HG02840 (cell line): ENCODE measurements at regions not wholly inside any gene's neighbourhood (a gene's known extent, or its start where the extent isn't known, plus 50 kb on each side); places are given as distances from the start of the nearest gene placed in this dataset.
A peak's percentile ranks its signal among the peaks of the same experiment; 100 is the strongest.

ENCODE experiments used
- ATAC-seq: cut with Tn5 transposase; IDR thresholded peaks from one replicate; pipeline ENCODE4 v1.9.1; 2021; ENCODE audit warnings: mild to moderate bottlenecking, moderate library complexity, moderate number of reproducible peaks; ENCODE audit not compliant: unreplicated experiment, low FRiP score

DNA sequence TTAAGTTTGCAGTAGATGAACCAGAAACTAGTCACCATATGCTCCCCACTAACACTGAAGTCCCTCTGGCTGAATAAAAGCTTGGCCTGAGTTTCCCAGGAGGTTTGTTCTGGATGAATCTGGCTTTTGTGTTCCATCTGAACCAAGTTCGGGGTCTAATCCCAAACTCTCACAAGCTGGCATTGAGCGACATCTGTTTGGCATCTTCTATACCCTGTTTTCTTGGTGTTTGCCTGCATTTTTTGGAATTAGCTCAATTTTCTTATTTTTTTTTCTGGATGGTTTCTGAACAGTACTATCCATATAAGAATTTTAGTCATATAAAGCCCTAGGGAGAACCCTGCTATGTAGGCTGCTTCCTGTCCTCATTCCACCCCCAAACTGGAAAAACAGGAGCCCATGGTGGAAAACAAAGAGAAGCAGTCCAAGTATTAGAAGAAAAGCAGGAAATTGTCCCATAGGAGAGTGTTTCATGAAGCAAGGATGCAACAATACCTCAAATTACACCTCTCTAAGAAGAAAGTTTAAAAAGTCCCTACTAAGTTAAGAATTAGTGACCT is 737.1 kb downstream of the DHX35 start:
- ATAC-seq, result no peak

DNA sequence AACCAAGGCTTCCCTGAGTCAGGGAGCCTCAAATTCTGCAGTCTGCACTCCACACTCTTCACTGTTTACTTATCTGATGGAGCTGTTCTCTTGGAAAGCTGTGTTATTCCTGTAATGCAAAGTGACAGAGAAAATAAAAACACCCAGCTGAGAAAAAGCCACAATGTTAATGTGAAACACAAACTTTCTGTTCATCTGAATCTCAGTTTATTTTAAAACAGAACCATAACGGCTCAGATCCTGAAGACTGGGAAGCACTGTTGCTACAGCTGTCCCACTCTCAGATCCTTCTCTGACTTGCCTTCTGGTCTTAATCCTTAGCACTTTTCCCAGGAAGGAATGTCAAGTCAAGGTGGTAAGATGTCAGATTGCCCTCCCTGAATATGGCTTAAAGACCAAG is 736.6 kb downstream of the DHX35 start:
- no peak for ATAC-seq

DNA sequence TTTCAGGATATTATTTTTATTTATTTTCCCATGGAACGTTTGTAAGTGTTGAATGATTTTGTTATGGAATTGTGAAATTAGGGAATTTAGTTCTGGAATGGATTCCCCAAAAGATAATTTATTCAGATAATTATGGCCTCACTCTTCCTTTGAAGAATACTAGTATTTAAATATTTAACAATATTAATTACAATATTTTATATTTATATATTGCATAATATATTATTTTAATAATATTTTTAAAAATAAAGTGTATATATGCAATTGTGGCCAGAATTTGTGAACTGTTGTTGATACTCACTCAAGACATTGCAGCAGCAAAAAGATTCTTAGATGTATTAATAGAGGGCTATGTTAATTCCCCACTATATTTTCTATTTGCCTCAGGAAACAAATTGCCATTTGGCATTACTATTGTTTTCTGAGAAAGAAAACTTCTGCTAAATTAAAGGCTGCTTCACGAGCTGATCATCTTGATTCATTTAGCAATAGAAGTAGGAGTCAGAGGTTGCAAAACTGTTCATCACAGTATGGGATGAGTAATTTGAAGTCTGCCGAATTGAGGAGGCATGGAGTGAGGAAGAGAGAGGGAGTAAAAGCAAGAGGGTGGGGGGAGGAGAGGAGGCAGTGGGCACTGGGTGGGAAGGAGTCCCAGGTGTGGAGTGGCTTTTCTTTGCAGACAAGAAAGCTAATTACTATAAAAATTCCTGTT is 729.2 kb downstream of the DHX35 start:
- no peak for ATAC-seq

DNA sequence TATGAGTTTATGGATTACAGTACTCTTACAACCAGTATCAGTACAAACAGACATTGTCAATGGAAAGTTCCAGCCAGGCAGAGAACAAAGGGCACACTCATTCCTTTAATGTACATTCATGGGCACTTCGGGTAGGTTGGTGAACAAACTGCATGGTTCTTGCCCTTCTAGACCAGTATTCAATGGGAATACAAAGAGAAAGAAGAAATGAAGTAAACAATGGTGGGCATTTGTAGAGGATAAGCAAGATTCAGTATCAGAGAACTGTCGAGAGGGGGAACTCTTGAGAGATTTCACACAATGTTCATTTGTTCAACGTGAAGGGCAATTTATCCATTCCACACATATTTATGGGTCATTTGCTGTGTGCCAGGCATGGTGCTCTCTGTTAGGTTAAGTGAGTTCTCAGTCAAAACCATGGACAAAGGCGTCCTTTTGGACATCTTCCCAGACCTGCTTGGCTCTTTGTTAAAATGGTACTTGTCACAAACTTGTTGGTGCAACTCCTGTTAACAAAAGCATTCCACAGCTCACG is 714.8 kb downstream of the DHX35 start:
- ATAC-seq, result no peak

DNA sequence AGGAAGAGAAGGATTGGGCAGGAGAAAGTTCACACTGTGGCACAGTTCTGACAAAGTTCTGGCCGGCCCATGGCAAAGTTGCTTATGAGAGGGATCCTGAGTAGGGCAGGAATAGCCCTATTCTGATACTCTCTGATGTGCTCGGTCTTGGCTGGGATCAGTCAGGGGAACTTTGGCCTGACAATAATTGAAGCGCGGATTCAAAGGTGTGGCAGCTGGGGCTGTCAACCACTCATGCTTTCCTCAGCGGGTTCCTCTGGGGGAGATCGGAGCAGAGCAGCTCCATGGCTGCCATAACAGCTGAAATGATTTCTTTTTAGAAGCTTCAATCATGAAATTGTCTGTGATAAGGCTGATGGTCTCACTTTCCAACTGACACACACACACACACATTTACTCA is 714.1 kb downstream of the DHX35 start:
- ATAC-seq, result no peak

DNA sequence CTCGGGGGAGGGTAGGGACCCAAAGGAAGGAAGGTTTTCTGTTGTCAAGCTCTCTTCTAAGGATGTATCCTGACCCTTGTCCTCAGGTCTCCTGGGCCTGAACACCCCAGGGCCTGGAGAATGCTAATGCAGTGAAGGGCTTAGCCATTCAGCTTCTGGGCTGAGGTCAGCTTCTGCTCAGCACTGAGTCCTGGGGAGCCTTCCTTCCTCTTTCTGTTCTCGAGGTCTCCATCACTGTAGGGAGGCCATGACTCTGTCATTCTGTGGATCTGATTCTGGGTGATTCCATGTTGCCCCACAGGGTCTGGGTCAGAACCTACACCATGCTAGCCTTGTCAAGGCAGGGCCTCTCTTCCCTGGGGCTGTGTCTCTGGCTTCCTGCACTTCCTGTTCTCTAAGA is 712.7 kb downstream of the DHX35 start:
- no peak for ATAC-seq

DNA sequence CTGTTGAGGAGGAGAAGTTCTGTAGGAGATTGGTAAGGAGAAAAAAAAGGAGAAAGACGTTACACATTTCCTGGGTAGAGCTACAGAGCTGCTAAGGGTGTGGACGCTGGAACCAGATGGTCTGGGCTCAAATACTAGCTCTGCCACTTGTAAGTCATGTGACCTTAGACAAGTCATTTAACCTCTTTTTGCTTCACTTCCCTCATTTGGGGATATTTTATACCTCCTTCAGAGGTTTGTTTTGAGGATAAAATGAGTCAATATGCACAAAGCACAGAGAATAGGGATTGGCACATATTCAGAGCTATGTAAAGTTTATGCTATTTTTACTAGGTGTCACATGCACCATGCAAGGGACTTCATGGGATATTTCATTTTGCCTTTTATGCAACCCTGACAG is 708.8 kb downstream of the DHX35 start:
- ATAC-seq, result peak; percentile 53

DNA sequence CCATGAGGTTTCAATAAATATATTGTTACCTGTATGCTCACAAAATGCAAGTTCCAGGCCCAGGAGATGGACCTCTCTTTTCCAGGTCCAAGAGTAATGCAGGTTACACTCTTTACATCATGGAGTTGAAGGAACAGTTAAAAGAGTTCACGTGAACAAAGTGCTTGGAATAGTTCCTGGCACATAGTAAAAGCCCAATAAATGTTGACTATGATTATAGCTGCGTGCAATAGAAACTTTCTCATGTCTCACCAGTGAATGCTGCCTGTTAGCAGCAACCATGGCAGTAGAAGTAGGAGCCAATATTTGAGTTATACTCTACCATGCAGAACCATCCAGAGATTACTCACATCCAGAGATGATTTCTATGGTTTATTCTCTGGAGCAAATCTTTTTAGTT is 707.5 kb downstream of the DHX35 start:
- ATAC-seq, result no peak

DNA sequence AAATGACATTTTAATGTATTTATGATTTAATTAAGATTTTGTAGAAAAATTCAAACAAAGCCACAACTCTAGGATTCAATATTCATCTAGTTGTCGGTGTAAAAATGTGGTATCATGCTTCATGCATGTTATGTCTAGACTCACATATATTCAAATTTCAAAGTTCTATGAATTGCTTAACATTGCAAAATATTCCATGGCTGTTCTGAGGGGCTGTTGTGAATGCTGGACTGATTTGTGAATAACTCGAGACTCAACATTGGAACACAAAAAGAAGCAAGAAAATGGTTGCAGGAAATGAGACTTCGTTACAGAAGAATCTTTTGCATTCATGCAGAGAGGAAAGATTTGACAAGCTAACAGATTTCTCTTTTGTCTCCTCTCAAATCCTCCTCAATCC is 705.9 kb downstream of the DHX35 start:
- ATAC-seq, result no peak

DNA sequence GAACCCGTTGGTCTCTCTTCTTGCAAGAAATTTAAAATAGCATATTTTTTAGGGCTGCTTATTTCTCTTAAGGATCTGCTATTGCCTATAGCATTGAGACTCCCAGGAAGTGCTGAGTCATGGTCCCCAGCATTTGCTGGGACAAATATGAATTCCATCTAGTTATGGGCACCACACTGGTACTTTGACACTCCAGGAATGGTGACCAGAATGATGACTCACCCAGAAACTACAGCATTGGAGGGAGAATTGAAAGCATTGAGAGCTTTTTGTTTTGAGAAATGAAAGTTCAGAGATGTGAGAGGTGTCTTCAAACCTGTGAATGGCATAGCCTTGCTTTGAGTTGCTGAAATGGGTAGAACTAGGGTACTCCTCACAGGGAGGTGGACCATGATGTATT is 699.7 kb downstream of the DHX35 start:
- ATAC-seq, result no peak

DNA sequence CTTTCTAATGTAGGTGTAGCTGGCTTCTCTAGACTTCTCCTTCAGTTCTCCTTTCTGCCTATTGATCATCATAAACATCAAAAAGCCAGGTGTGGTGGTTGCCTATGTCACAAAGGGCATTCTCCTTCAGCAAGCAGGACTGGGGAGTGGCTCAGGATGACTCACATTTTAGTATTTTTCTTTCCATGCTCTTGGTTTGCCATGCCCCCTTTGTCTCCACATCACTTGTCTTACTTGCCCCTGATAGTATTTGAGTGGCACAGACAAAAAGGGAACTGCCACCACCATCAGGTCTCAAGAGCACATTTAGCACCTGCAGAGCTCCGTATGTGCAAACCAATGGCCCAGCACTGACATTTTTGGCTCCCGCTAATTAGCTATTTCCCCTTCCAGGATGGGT is 698.8 kb downstream of the DHX35 start:
- no peak for ATAC-seq

DNA sequence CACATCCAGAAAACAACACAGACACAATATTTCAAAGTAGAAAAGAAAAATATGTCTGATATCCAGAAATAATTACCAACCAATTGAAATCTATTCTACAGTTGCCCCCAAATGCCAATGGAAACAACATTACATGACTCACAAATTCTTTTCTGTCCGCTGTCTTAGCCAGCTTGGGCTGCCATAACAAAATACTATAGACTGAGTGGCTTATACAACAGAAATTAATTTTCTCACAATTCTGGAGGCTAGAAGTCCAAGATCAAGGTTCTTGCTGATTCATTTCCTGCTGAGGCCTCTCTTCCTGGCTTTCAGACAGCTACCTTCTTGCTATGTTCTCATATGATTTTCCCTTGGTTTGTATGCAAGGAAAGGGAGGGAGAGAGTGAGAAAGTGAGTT is 698.1 kb downstream of the DHX35 start:
- no peak for ATAC-seq

DNA sequence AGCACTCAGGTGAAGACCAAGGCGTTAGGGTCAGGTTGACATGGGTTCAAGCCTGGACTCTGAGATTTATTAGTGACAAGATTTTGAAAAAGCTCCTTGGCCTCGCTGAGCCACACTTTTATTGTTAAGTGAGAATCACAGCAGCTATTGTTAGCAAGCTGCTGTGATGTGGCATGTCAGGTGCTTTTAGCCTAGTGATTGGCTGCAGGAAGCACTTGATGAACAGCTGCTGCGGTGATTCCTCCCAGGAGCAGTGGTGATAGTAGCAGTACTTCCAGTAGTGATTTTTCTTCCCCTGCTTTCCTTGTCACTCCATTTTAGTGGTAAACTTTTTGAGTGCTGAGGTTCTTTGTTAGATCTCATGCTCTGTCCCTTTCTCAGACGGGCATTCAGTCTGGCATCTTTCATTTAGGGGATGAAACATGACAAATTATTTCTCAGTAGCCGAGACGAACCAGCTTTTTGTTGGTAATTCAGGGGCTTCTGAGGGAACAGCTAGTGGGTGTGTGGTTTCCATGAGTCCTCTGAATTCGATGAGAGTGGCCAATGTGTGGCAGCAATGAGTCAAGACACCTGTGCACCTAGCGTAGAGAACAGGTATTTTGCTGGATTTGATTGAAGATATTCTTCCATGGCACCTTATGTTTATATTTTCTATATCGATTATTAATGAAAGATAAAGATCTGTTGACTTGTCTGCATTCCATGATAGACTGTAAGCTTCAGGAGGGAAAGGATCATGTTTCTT is 696.7 kb downstream of the DHX35 start:
- no peak for ATAC-seq

DNA sequence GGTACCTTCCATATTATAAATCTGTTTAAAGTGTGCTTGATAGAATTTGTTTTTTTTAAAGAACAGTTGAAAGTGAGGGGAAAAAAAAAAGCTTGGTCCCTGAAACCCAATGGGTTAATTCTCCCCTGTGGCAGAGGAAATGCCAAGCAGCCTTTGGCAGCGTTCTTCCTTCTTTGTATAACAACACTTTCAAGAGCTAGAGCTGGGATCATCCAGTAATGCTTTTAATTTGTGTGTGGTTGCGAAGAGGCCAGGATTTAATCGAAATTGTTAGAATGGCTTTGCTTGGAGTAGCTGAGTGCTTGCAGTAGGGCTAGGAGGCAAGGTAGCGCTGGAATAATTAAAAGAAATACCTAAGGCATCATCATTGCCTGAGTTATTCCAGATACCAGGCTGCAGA is 692.0 kb downstream of the DHX35 start:
- ATAC-seq, result no peak

DNA sequence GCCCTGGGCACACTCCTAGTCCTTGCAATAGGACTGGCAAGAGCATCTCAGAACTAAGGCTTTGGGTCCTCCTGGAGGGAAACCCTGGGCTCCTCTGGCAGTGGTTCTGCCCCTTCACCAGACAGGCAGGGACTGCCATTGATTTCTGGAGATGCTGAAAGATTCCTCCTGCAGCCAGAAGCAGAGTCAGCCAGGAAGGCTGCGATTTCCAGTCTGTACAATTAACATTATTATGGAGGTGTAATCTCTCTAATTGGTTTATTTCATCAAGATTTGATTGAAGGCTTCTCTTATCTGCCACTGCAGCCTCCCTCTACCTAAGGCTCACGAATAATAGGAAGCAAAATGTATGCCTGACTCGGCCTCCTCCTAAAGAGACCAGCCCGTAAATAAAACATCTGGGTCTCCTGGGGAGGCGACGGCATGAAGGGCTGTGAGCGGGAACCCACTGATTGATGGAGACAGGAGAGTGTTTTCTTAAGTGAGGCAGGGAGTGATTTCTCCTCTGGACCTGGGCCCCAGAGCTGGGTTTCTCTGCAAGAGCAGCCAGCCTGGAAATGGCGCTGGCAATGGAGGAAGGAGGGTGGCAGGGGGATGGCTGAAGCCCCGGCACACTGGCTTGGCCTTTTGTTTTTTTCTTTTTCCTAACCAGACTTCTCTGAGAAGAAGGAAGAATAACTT is 689.6 kb downstream of the DHX35 start:
- no peak for ATAC-seq

DNA sequence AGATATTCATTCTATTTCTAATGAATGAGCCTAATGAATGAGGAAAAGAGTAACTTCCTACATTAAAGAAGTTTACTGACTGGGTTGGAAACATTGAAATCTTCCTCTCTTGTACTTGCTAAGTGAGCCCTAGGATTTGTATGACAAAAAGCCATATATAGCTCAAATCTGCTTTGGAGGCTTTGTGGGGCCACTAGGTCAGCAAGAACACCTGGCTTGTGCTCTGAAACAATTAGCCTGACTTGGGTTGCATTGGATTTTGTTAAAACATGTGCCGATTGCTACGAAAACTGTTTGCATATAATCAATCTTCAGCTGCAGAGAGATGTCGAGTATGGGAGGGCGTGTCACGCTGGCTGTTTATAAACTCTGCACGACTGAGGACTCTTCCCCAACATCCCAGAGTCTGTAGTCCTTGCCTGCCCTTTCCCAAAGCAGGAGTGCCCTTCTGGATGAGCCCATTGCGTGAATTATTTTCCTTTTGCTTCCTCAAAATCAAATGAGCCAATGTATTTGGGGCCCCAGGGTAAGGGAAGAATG is 684.8 kb downstream of the DHX35 start:
- no peak for ATAC-seq

DNA sequence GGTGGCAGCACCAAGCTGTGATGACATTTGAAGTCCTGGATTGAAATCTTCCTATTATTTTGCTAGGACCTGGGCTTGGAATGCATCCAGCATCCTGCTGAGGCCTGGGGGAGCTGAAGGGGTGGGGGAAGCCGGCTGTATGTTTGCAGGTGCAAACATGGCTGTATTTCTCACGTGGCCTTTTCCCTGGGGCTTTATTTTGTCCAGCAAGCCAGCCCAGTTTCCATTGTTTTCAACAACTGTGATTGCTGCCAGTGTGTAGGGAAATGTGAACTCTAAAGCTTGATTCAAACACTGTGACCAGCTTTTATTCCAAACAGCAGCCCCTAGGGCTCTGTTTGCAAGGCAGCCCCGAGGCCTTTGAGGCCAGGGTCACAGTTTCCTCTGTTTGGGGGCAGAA is 683.0 kb downstream of the DHX35 start:
- ATAC-seq, result no peak

DNA sequence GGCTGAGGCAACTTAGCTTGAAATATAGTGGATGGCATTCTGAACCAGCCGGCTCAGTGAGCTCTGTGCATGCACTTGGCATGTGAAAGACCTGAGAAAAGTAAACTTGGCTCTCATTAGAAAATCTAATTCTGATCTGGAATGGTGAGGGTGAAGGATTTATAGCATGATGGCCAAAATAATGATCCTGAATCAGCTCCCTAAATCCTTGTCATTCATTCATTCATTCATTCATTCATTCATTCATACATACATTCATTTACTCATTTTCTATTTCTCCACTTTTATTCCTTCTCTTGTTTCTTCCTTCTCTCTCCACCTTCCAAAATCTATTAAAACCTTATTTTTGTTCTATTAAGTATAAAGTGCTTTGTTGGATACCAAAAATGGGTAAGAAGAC is 681.1 kb downstream of the DHX35 start:
- ATAC-seq, result no peak

DNA sequence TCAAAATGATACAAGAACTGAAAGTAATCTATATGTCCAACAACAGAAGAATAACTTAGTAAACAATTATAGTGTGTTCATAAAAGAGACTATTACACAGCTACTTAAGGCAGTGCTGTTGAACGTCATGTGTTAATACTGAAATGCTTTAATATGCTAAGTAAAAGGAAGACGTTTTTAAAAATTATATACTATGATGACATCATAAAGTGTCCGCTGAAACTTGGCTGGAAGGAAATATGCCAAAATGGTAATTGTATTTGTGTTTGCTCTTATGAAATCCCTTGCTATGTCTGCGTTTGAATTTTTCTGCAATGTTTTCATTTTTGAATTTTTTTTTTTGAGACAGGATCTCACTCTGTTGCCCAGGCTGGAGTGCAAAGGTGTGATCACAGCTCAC is 679.3 kb downstream of the DHX35 start:
- no peak for ATAC-seq

DNA sequence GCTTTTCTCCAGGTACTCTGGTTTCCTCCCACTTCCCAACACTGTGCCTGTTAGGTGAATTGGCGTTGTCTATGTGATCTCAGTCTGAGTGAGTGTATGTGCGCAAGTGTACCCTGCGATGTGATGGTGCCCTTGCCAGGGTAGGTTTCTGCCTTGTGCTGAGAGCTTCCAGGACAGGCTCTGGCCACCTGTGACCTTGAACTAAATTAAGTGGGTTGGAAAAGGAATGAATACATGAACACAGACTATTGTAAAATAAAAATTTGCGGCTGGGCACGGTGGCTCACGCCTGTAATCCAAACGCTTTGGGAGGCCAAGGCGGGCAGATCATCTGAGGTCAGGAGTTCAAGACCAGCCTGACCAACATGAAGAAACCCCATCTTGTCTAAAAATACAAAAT is 678.0 kb downstream of the DHX35 start:
- no peak for ATAC-seq

DNA sequence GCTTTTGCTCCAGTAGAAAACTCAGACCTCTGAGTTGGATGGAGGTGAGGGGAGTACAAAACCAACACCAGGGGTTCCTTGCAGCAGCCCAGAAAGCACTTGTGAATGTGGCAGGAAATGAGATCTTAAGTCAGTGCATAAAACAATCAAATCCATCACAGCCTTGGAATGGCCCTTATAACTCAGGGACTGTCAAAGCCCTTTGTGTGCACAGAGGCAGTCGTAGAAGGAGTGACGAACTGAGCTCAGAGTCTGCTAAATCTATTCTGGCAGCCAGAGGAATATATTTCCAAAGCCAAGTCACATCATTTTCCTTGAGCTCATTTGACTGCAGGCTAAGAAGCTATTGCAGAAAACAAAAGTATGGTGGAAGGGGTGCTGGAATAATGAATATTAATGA is 676.6 kb downstream of the DHX35 start:
- ATAC-seq, result no peak
